ENCODE measurements at regions not wholly inside any gene's neighbourhood (a gene's known extent, or its start where the extent isn't known, plus 50 kb on each side); places are given as distances from the start of the nearest gene placed in this dataset.
"Not testable (repeated sequence)": the region's sequence is repeated elsewhere in the genome, so short reads cannot be mapped to it uniquely, and the experiment has no call there.

- no peaks in the 10 kb centered on the region for H3K27me3 Mint-ChIP-seq
- DNase-seq, result no peak
- H3K4me3 Mint-ChIP-seq, result no peak overlapping the region
- H3K4me1 Mint-ChIP-seq (ENCODE audit: low read depth in 2 of 2), result peaks cover 2 to 4% of the 10 kb centered on the region in 2 donors
- no peaks in the 10 kb centered on the region for H3K36me3 Mint-ChIP-seq (ENCODE audit: insufficient read depth)
- no peak for ATAC-seq (replicated peaks)
- H3K27ac Mint-ChIP-seq, result no peak overlapping the region
- H3K9me3 Mint-ChIP-seq, result no peaks in the 10 kb centered on the region
Measured at GRCh38 chr3:189375532-189375931, 203.8 kb downstream of the TPRG1 start.

GRCh38 chr3:189383630-189384029 lies 211.9 kb downstream of the TPRG1 start:
- peaks cover 0 to 2% of the 10 kb centered on the region in 2 donors for H3K9me3 Mint-ChIP-seq
- H3K27ac Mint-ChIP-seq, result no peak overlapping the region
- H3K36me3 Mint-ChIP-seq (ENCODE audit: insufficient read depth), result no peaks in the 10 kb centered on the region
- H3K4me1 Mint-ChIP-seq (ENCODE audit: low read depth in 2 of 2), result no peaks in the 10 kb centered on the region
- no peak overlapping the region for H3K4me3 Mint-ChIP-seq
- ATAC-seq (replicated peaks) (no peak), DNase-seq (no peak)
- H3K27me3 Mint-ChIP-seq, result no peaks in the 10 kb centered on the region

- not testable (repeated sequence) for H3K9me3 Mint-ChIP-seq; DNase-seq; H3K4me1 Mint-ChIP-seq (ENCODE audit: low read depth in 2 of 2); H3K4me3 Mint-ChIP-seq; H3K27ac Mint-ChIP-seq; H3K36me3 Mint-ChIP-seq (ENCODE audit: insufficient read depth); ATAC-seq (replicated peaks); H3K27me3 Mint-ChIP-seq
Measured at GRCh38 chr3:189385880-189386279, 214.1 kb downstream of the TPRG1 start.

- DNase-seq, result no peak
- no peaks in the 10 kb centered on the region for H3K4me1 Mint-ChIP-seq (ENCODE audit: low read depth in 2 of 2)
- no peak for ATAC-seq (replicated peaks)
- no peaks in the 10 kb centered on the region for H3K36me3 Mint-ChIP-seq (ENCODE audit: insufficient read depth)
- H3K9me3 Mint-ChIP-seq, result no peaks in the 10 kb centered on the region
- no peak overlapping the region for H3K27ac Mint-ChIP-seq
- H3K4me3 Mint-ChIP-seq, result no peak overlapping the region
- H3K27me3 Mint-ChIP-seq, result no peaks in the 10 kb centered on the region
Measured at GRCh38 chr3:189386739-189387138, 215.0 kb downstream of the TPRG1 start.

DNA sequence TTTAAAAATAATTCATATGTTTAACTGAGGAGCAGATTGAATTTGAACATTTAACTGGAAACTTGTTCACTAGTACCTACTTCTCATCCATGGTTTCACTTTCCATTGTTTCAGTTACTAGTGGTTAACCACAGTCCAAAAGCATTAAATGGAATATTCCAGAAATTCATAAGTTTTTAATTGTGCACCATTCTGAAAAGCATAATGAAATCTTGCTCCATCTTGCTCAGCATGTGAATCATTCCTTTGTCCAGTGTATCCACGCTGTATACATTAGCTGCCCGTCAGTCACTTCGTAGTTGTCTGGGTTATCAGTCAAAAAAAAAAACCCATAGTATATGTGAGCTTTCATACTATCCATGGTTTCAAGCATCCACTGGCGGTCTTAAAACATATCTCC lies 217.6 kb downstream of the TPRG1 start:
- Mint-ChIP-seq H3K36me3 (ENCODE audit: insufficient read depth) (no peaks in the 10 kb centered on the region), H3K27me3 (no peaks in the 10 kb centered on the region), H3K9me3 (no peaks in the 10 kb centered on the region), H3K4me3 (no peak overlapping the region), H3K27ac (no peak overlapping the region), H3K4me1 (ENCODE audit: low read depth in 2 of 2) (peaks cover 0 to 3% of the 10 kb centered on the region in 2 donors)
- no peak for DNase-seq
- ATAC-seq (replicated peaks), result no peak

GRCh38 chr3:189393598-189393997 lies 221.8 kb downstream of the TPRG1 start:
- DNase-seq, result no peak
- H3K27me3 Mint-ChIP-seq, result no peaks in the 10 kb centered on the region
- no peak overlapping the region for H3K27ac Mint-ChIP-seq
- H3K9me3 Mint-ChIP-seq, result no peaks in the 10 kb centered on the region
- H3K4me1 Mint-ChIP-seq (ENCODE audit: low read depth in 2 of 2), result peaks cover 0 to 8% of the 10 kb centered on the region in 2 donors
- H3K4me3 Mint-ChIP-seq, result no peak overlapping the region
- no peak for ATAC-seq (replicated peaks)
- H3K36me3 Mint-ChIP-seq (ENCODE audit: insufficient read depth), result no peaks in the 10 kb centered on the region

GRCh38 chr3:189394599-189395121 lies 222.9 kb downstream of the TPRG1 start:
- no peak for ATAC-seq (replicated peaks)
- DNase-seq, result no peak
- Mint-ChIP-seq H3K9me3 (no peaks in the 10 kb centered on the region), H3K36me3 (ENCODE audit: insufficient read depth) (no peaks in the 10 kb centered on the region), H3K4me1 (ENCODE audit: low read depth in 2 of 2) (peaks cover 0 to 8% of the 10 kb centered on the region in 2 donors), H3K4me3 (peak overlapping the region in 1 of 2 donors; percentile 41), H3K27ac (peak overlapping the region in 1 of 2 donors; percentile 77), H3K27me3 (no peaks in the 10 kb centered on the region)

DNA sequence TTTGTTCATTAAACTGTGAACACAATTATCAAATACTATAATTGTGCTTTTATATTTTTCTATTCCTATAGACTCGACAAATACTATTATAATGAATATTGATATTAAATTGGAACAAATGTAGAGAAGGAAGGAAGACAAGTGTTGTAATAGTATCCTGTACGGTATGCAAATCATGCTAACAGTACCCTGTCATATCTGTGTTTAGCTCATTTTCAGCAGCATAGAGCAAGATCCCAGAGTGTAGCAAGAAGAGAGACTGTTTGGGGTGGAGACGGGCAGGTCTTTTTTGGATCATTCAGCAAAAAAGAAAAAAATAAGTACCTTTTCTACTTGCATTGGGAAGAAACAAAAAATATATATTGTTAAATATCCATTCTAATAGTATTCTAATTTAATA lies 224.1 kb downstream of the TPRG1 start:
- no peak for ATAC-seq (replicated peaks)
- no peak overlapping the region for H3K4me3 Mint-ChIP-seq
- H3K27me3 Mint-ChIP-seq, result no peaks in the 10 kb centered on the region
- H3K36me3 Mint-ChIP-seq (ENCODE audit: insufficient read depth), result no peaks in the 10 kb centered on the region
- no peak overlapping the region for H3K27ac Mint-ChIP-seq
- peaks cover 0 to 8% of the 10 kb centered on the region in 2 donors for H3K4me1 Mint-ChIP-seq (ENCODE audit: low read depth in 2 of 2)
- DNase-seq, result no peak
- no peaks in the 10 kb centered on the region for H3K9me3 Mint-ChIP-seq

DNA sequence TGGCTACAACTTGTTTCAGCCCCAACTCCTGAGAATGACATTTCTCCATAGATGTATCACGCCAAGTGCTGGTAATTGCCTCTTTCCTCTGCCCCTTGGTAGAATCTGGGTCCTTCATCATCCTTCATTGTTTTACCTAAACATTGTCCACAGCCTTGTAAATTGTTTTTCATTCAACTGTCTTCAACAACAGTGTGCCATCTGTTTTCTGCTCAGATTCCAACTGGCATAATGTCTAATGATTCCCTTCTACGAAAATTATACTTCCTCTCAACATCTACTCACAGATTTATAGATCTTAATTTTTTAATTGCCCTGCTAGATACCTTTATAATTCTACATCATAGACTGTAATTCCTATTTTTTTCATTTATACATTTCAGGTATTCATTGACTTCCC lies 226.9 kb downstream of the TPRG1 start:
- no peak overlapping the region for H3K27ac Mint-ChIP-seq
- H3K36me3 Mint-ChIP-seq (ENCODE audit: insufficient read depth), result no peaks in the 10 kb centered on the region

GRCh38 chr3:189401196-189401595 lies 229.4 kb downstream of the TPRG1 start:
- Mint-ChIP-seq H3K27ac (no peak overlapping the region), H3K27me3 (no peaks in the 10 kb centered on the region), H3K36me3 (ENCODE audit: insufficient read depth) (no peaks in the 10 kb centered on the region), H3K4me1 (ENCODE audit: low read depth in 2 of 2) (no peaks in the 10 kb centered on the region), H3K4me3 (no peak overlapping the region), H3K9me3 (no peaks in the 10 kb centered on the region)
- DNase-seq (no peak), ATAC-seq (replicated peaks) (no peak)

More for the DNA sequence above, 226.9 kb downstream of the TPRG1 start:
- H3K4me1 Mint-ChIP-seq (ENCODE audit: low read depth in 2 of 2), result peaks cover 0 to 8% of the 10 kb centered on the region in 2 donors
- ATAC-seq (replicated peaks) (no peak), DNase-seq (no peak)
- H3K4me3 Mint-ChIP-seq, result no peak overlapping the region
- no peaks in the 10 kb centered on the region for H3K9me3 Mint-ChIP-seq
- H3K27me3 Mint-ChIP-seq, result no peaks in the 10 kb centered on the region

DNA sequence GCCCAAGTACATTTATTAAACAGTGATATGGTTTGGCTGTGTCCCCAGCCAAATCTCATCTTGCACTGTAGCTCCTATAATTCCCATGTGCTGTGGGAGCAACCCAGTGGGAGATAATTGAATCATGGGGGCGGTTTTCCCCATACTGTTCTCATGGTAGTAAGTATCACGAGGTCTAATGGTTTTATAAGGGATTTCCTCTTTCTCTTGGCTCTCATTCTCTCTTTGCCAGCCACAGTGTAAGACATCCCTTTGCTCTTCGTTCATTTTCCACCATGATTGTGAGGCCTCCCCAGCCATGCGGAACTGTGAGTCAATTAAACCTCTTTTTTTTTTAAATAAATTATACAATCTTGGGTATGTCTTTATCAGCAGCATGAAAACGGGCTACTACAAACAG lies 228.0 kb upstream of the TP63 start:
- no peaks in the 10 kb centered on the region for H3K9me3 Mint-ChIP-seq
- no peaks in the 10 kb centered on the region for H3K36me3 Mint-ChIP-seq (ENCODE audit: insufficient read depth)
- no peak overlapping the region for H3K4me3 Mint-ChIP-seq
- no peak for ATAC-seq (replicated peaks)
- no peaks in the 10 kb centered on the region for H3K27me3 Mint-ChIP-seq
- no peak for DNase-seq
- H3K27ac Mint-ChIP-seq, result no peak overlapping the region
- no peaks in the 10 kb centered on the region for H3K4me1 Mint-ChIP-seq (ENCODE audit: low read depth in 2 of 2)

- no peak overlapping the region for H3K4me3 Mint-ChIP-seq
- no peak overlapping the region for H3K27ac Mint-ChIP-seq
- H3K27me3 Mint-ChIP-seq, result no peaks in the 10 kb centered on the region
- no peaks in the 10 kb centered on the region for H3K4me1 Mint-ChIP-seq (ENCODE audit: low read depth in 2 of 2)
- no peaks in the 10 kb centered on the region for H3K36me3 Mint-ChIP-seq (ENCODE audit: insufficient read depth)
- ATAC-seq (replicated peaks) (no peak), DNase-seq (no peak)
- no peaks in the 10 kb centered on the region for H3K9me3 Mint-ChIP-seq
Measured at GRCh38 chr3:189404024-189404423, 227.2 kb upstream of the TP63 start.

DNA sequence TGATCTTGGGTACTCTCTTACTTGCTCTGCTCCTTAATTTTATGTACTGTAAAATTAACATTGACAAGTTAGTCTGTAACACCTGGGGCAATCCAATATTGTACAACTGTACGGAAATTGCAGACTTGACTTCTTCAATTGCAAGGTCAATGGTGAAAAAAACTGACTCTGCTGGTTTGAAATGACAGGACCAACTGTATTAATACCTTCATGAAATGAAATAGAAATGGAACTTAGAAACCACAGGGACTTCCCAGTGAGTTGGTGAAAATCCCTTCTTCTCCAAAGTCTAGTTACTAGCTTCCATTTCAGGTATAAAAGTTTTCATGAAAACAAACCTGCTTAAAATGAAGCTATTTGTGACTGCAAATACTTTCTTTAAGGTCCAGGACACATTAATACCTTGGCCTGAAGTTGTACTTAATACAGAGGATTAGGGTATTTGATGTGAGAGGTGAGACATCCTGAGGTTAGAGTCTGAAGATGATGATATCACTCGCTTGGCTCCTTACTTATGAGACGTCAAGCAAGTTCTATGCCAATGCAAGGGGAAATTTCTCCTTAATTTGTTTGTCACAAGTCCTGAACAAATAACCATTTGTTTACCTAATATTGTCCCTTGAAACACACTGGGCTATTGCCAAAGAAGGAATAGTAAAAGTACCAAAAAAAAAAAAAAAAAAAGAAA lies 226.2 kb upstream of the TP63 start:
- DNase-seq, result no peak
- Mint-ChIP-seq H3K9me3 (no peaks in the 10 kb centered on the region), H3K4me3 (no peak overlapping the region), H3K27ac (peak overlapping the region in 1 of 2 donors; percentile 33), H3K27me3 (no peaks in the 10 kb centered on the region), H3K36me3 (ENCODE audit: insufficient read depth) (no peaks in the 10 kb centered on the region), H3K4me1 (ENCODE audit: low read depth in 2 of 2) (no peaks in the 10 kb centered on the region)
- ATAC-seq (replicated peaks), result no peak

DNA sequence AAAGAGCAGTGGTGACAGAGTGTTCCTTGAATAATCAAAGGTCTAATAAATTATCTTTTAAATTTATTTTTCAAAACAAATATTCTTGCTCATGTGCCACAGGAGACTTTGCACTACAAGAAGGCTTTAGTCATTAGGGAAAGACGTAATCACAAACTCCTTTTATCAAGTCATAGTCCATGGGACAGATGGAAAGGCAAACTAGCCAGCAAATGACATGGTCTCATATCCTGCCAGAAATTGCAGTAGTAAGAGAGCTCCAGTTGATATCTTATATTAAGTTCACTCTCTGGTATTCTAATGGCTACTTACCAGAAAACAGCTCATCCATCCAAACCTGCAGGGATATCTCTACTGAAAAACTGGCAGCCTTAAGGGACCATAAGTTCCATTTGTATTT lies 225.0 kb upstream of the TP63 start:
- Mint-ChIP-seq H3K27me3 (peaks cover 0 to 4% of the 10 kb centered on the region in 2 donors), H3K9me3 (no peaks in the 10 kb centered on the region), H3K4me1 (ENCODE audit: low read depth in 2 of 2) (no peaks in the 10 kb centered on the region), H3K4me3 (no peak overlapping the region), H3K27ac (no peak overlapping the region), H3K36me3 (ENCODE audit: insufficient read depth) (no peaks in the 10 kb centered on the region)
- ATAC-seq (replicated peaks) (no peak), DNase-seq (no peak)

Measured in effector memory CD8-positive, alpha-beta T cell (primary cell).